ENCODE measurements at regions not wholly inside any gene's neighbourhood (a gene's known extent, or its start where the extent isn't known, plus 50 kb on each side); places are given as distances from the start of the nearest gene placed in this dataset.
"Not testable (repeated sequence)": the region's sequence is repeated elsewhere in the genome, so short reads cannot be mapped to it uniquely, and the experiment has no call there.

- Histone ChIP-seq H3K4me1 (ENCODE audit: insufficient read depth, low read length) (peaks cover 14% of the 10 kb centered on the region; the same call in 1 of the 2 replicates), H3K9me3 (ENCODE audit: control insufficient read depth, insufficient read depth, low read length) (no peaks in the 10 kb centered on the region), H3K9ac (ENCODE audit: low read depth, low read length) (no peak overlapping the region), H3K36me3 (ENCODE audit: insufficient read depth, low read length) (no peaks in the 10 kb centered on the region)
Measured at GRCh38 chr3:197424674-197425484, 126.5 kb upstream of the DLG1 start.

GRCh38 chr3:197424266-197424665 is 125.9 kb upstream of the DLG1 start:
- Histone ChIP-seq H3K9ac (ENCODE audit: low read depth, low read length) (no peak overlapping the region), H3K36me3 (ENCODE audit: insufficient read depth, low read length) (no peaks in the 10 kb centered on the region), H3K4me1 (ENCODE audit: insufficient read depth, low read length) (peaks cover 14% of the 10 kb centered on the region; the same call in 1 of the 2 replicates), H3K9me3 (ENCODE audit: control insufficient read depth, insufficient read depth, low read length) (no peaks in the 10 kb centered on the region)

- Histone ChIP-seq H3K36me3 (ENCODE audit: insufficient read depth, low read length) (no peaks in the 10 kb centered on the region), H3K9ac (ENCODE audit: low read depth, low read length) (no peak overlapping the region), H3K9me3 (ENCODE audit: control insufficient read depth, insufficient read depth, low read length) (no peaks in the 10 kb centered on the region), H3K4me1 (ENCODE audit: insufficient read depth, low read length) (peaks cover 8% of the 10 kb centered on the region; the same call in 1 of the 2 replicates)
Measured at GRCh38 chr3:197423376-197423775, 125.0 kb upstream of the DLG1 start.

DNA sequence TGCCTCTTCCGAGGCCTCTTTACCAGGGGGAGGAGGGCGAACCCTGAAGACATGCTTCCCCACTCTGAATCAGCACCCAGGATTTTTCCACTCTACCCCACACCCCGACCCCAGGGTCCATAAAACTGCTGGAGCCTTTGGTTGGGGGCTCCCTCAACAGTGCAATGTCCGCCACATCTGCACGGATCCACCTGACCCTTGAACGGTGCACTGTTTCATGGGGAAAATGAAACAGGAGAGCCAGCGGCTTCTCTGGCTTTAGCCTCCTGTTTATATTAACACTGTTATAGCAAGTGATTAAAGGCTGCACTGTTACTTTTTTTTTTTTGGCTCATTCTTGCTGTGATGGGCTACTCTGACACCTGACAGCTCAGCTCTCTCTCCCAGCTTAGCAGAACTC is 124.1 kb upstream of the DLG1 start:
- Histone ChIP-seq H3K4me1 (ENCODE audit: insufficient read depth, low read length) (peaks cover 11% of the 10 kb centered on the region), H3K36me3 (ENCODE audit: insufficient read depth, low read length) (no peaks in the 10 kb centered on the region), H3K9ac (ENCODE audit: low read depth, low read length) (no peak overlapping the region), H3K9me3 (ENCODE audit: control insufficient read depth, insufficient read depth, low read length) (no peaks in the 10 kb centered on the region)

GRCh38 chr3:197421021-197421420 is 122.6 kb upstream of the DLG1 start:
- Histone ChIP-seq H3K4me1 (ENCODE audit: insufficient read depth, low read length) (peaks cover 12% of the 10 kb centered on the region), H3K9me3 (ENCODE audit: control insufficient read depth, insufficient read depth, low read length) (no peaks in the 10 kb centered on the region), H3K9ac (ENCODE audit: low read depth, low read length) (no peak overlapping the region), H3K36me3 (ENCODE audit: insufficient read depth, low read length) (no peaks in the 10 kb centered on the region)

GRCh38 chr3:197420566-197420965 is 122.2 kb upstream of the DLG1 start:
- Histone ChIP-seq H3K9me3 (ENCODE audit: control insufficient read depth, insufficient read depth, low read length) (no peaks in the 10 kb centered on the region), H3K9ac (ENCODE audit: low read depth, low read length) (no peak overlapping the region), H3K4me1 (ENCODE audit: insufficient read depth, low read length) (peaks cover 12% of the 10 kb centered on the region), H3K36me3 (ENCODE audit: insufficient read depth, low read length) (no peaks in the 10 kb centered on the region)

DNA sequence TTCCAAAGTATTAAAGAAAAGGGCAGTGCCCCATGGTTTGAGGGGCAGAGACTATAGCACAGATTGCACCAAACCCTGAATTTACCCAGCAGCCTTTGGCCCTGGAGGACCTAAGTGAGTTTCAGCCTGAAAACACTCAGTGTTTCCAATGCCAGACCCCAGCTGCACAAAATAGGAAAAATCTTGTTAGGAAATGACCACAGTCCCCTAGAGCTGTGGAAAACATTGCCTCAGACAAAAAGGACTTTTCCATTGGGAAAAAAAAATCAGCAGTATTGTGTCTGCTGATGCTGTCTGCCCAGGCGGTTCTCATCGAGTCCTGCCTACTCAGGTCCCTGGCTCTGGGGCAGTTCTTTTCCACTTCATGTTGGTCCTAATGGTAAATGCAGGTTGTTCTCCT is 121.7 kb upstream of the DLG1 start:
- Histone ChIP-seq H3K4me1 (ENCODE audit: insufficient read depth, low read length) (peaks cover 12% of the 10 kb centered on the region), H3K9me3 (ENCODE audit: control insufficient read depth, insufficient read depth, low read length) (no peaks in the 10 kb centered on the region), H3K9ac (ENCODE audit: low read depth, low read length) (no peak overlapping the region), H3K36me3 (ENCODE audit: insufficient read depth, low read length) (no peaks in the 10 kb centered on the region)

DNA sequence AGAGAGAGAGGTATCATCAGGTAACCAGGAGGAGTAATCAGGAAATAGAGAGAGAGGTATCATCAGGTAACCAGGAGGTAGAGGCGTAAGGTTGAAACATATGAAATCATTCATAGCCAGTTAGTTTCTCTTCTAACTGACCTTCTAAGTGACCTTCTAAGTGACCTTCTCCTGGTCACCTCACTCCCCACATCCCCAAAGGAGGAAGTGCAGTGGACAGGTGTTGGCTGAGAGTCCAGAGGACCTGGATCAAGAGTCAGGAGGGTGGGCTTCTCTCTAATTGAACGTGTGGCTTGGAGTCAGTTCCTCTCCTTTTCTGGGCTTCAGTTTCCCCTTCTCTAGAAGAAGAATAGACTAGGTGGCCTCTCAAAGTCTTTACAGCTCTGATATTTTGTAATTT is 121.3 kb upstream of the DLG1 start:
- H3K4me1 ChIP-seq (ENCODE audit: insufficient read depth, low read length), result peaks cover 12% of the 10 kb centered on the region
- H3K9me3 ChIP-seq (ENCODE audit: control insufficient read depth, insufficient read depth, low read length), result no peaks in the 10 kb centered on the region
- H3K36me3 ChIP-seq (ENCODE audit: insufficient read depth, low read length), result no peaks in the 10 kb centered on the region
- H3K9ac ChIP-seq (ENCODE audit: low read depth, low read length), result no peak overlapping the region

- H3K4me1 ChIP-seq (ENCODE audit: insufficient read depth, low read length), result peaks cover 12% of the 10 kb centered on the region
- no peaks in the 10 kb centered on the region for H3K9me3 ChIP-seq (ENCODE audit: control insufficient read depth, insufficient read depth, low read length)
- no peaks in the 10 kb centered on the region for H3K36me3 ChIP-seq (ENCODE audit: insufficient read depth, low read length)
- no peak overlapping the region for H3K9ac ChIP-seq (ENCODE audit: low read depth, low read length)
Measured at GRCh38 chr3:197417911-197418618, 119.7 kb upstream of the DLG1 start.

- H3K36me3 ChIP-seq (ENCODE audit: insufficient read depth, low read length), result no peaks in the 10 kb centered on the region
- H3K9me3 ChIP-seq (ENCODE audit: control insufficient read depth, insufficient read depth, low read length), result no peaks in the 10 kb centered on the region
- H3K4me1 ChIP-seq (ENCODE audit: insufficient read depth, low read length), result peaks cover 12% of the 10 kb centered on the region
- no peak overlapping the region for H3K9ac ChIP-seq (ENCODE audit: low read depth, low read length)
Measured at GRCh38 chr3:197417441-197417840, 119.0 kb upstream of the DLG1 start.

- H3K9me3 ChIP-seq (ENCODE audit: control insufficient read depth, insufficient read depth, low read length); H3K4me1 ChIP-seq (ENCODE audit: insufficient read depth, low read length); H3K36me3 ChIP-seq (ENCODE audit: insufficient read depth, low read length); H3K9ac ChIP-seq (ENCODE audit: low read depth, low read length): not testable (repeated sequence)
Measured at GRCh38 chr3:197411899-197412298, 113.5 kb upstream of the DLG1 start.

GRCh38 chr3:197410170-197410569 is 111.8 kb upstream of the DLG1 start:
- H3K36me3 ChIP-seq (ENCODE audit: insufficient read depth, low read length); H3K4me1 ChIP-seq (ENCODE audit: insufficient read depth, low read length); H3K9ac ChIP-seq (ENCODE audit: low read depth, low read length); H3K9me3 ChIP-seq (ENCODE audit: control insufficient read depth, insufficient read depth, low read length): not testable (repeated sequence)

DNA sequence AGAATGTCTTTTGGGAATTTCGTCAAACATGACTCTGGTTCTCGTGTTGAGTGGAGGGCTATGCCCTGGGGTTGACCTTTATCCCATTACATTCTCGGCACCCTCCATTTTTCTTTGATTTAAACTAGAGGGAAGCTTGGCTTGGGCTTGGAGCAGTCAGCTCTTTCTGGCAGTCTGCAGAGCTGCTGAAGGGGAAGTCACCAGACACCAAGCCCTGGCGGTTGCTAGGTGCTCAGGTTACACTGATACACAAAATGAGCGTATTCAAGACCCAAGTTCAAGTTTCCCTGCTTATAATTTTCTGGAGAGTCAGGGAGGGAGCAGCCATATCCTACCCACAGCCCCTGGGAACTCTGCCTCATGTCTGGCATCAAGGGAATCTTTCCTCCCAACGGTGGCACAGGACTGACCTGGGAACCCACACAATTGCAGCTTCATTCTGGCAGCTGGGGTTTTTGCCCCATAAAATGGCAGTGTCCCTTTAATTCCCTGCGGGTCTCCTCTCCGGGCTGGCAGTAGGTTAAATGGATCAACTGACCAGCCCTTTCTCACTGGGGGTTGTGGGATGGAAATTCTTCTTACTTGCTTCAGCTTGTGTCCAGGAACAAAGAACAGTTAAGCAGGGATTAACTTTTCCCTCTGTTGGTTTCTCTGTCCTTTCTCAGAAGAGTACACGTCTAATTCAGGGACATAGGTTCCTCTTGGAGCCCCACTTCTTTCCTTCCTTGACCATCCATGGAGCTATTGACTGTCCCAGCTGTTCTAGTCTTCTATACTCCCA is 110.0 kb upstream of the DLG1 start:
- H3K4me1 ChIP-seq (ENCODE audit: insufficient read depth, low read length), result no peaks in the 10 kb centered on the region
- H3K36me3 ChIP-seq (ENCODE audit: insufficient read depth, low read length), result no peaks in the 10 kb centered on the region

DNA sequence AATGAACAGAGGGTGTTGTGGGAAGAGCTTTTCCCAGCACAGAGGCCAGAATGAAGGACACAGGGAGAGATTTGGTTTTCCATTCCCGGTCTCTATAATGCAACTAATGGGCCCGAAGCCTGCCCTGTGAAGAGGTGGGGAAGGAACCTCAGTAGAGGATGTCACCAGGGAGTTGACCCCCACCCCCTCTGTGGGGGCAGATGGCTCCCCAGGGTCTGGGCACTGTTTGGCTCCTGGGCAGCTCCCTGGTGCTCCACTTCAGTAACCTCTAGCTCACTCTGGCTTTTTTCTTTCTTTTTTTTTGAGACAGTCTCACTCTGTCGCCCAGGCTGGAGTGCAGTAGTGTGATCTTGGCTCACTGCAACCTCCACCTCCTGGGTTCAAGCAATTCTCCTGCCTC is 109.1 kb upstream of the DLG1 start:
- H3K9me3 ChIP-seq (ENCODE audit: control insufficient read depth, insufficient read depth, low read length), result 0 out of 2 replicates have a peak, but pooled peaks cover 3% of the 10 kb centered on the region
- no peaks in the 10 kb centered on the region for H3K4me1 ChIP-seq (ENCODE audit: insufficient read depth, low read length)
- no peak overlapping the region for H3K9ac ChIP-seq (ENCODE audit: low read depth, low read length)
- H3K36me3 ChIP-seq (ENCODE audit: insufficient read depth, low read length), result no peaks in the 10 kb centered on the region

More for the DNA sequence above, 110.0 kb upstream of the DLG1 start:
- Histone ChIP-seq H3K9ac (ENCODE audit: low read depth, low read length) (no peak overlapping the region), H3K9me3 (ENCODE audit: control insufficient read depth, insufficient read depth, low read length) (0 out of 2 replicates have a peak, but pooled peaks cover 3% of the 10 kb centered on the region)

Data from ES-I3 (cell line).